ENCODE measurements at regions not wholly inside any gene's neighbourhood (a gene's known extent, or its start where the extent isn't known, plus 50 kb on each side); places are given as distances from the start of the nearest gene placed in this dataset.

DNA sequence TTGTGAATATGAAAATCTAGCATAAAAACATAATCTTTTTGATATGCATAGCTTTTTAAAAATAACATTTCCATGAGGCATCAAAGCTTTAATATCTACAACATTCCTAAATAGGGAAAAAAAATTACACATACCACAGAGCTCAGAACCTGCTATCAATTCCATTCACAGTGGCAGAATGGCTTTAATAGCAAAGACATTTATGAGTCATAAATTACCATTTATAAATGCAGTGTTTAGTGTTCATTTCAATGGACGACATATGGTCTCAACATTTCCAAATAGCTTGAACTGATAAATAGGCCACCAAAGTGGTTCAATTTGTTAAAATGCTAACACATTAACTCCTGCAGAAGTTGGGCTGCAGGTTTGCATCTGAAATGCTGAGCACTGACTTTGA lies 600.6 kb upstream of the SETBP1 start:
- Histone ChIP-seq H3K4me3 (ENCODE audit: low read depth, low read length) (no peak overlapping the region), H3K9me3 (ENCODE audit: control insufficient read depth, insufficient read depth, low read length) (no peaks in the 10 kb centered on the region), H3K27ac (ENCODE audit: low read depth, low read length) (no peak overlapping the region), H3K27me3 (ENCODE audit: control insufficient read depth, insufficient read depth, low read length) (no peaks in the 10 kb centered on the region), H3K4me1 (ENCODE audit: control insufficient read depth, insufficient read depth, low read length) (no peaks in the 10 kb centered on the region), H3K9ac (ENCODE audit: low read depth, low read length) (no peak overlapping the region), H3K36me3 (ENCODE audit: control insufficient read depth, insufficient read depth, low read length) (no peaks in the 10 kb centered on the region)

DNA sequence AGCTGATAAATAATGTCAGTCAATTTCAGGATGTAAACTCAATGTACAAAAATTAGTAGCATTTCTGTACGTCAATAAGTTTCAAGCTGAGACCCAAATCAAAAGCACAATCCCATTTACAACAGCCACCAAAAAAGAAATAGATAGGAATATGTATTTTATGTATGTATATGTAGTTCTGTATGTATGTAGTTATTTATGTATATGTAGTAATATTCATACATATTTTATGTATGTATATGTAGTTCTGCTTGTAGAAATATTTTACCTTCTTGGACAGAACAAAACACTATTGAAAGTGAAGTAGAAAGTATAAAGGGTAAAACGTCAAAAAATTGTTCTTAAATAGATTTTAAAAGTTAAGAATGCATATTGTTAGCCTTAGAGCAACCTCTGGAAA lies 591.0 kb upstream of the SETBP1 start:
- no peaks in the 10 kb centered on the region for H3K27me3 ChIP-seq (ENCODE audit: control insufficient read depth, insufficient read depth, low read length)
- H3K27ac ChIP-seq (ENCODE audit: low read depth, low read length): no peak overlapping the region
- no peak overlapping the region for H3K4me3 ChIP-seq (ENCODE audit: low read depth, low read length)
- H3K9me3 ChIP-seq (ENCODE audit: control insufficient read depth, insufficient read depth, low read length): no peaks in the 10 kb centered on the region
- no peaks in the 10 kb centered on the region for H3K36me3 ChIP-seq (ENCODE audit: control insufficient read depth, insufficient read depth, low read length)
- H3K4me1 ChIP-seq (ENCODE audit: control insufficient read depth, insufficient read depth, low read length): peaks cover 26% of the 10 kb centered on the region
- H3K9ac ChIP-seq (ENCODE audit: low read depth, low read length): no peak overlapping the region

DNA sequence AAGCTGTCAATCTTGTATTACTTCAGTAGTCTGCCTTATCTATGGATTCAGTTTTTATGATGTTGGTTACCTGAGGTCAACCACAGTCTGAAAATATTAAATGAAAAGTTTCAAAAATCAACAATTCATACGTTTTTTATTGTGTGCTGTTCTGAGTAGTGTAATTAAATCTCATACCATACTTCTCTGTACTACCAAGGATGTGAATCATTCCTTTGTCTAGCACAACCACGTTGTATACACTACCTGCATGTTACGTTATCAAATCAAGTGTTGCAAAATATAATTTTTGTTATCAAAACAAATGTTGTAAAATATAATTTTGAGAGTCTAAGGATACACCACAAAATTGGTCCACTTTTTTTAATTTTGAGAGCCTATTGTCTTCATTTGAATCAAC lies 590.2 kb upstream of the SETBP1 start:
- Histone ChIP-seq H3K27ac (ENCODE audit: low read depth, low read length) (no peak overlapping the region), H3K4me3 (ENCODE audit: low read depth, low read length) (no peak overlapping the region), H3K27me3 (ENCODE audit: control insufficient read depth, insufficient read depth, low read length) (no peaks in the 10 kb centered on the region), H3K9me3 (ENCODE audit: control insufficient read depth, insufficient read depth, low read length) (no peaks in the 10 kb centered on the region), H3K36me3 (ENCODE audit: control insufficient read depth, insufficient read depth, low read length) (no peaks in the 10 kb centered on the region), H3K4me1 (ENCODE audit: control insufficient read depth, insufficient read depth, low read length) (peaks cover 29% of the 10 kb centered on the region), H3K9ac (ENCODE audit: low read depth, low read length) (no peak overlapping the region)

DNA sequence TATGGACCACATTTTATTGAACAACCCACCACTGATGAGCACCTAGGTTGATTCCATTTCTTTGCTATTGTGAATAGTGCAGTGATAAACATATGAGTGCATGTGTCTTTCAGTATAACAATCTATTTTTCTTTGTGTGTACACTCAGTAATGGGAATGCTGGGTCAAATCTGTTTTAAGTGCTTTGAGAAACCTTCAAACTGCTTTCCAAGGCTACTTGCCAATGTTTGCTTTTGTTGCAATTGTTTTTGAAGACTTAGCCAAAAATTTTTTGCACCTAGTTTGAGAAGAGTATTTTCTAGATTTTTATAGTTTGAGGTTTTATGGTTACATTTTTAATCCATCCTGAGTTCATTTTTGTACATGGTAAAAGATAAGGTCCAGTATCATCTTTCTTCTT lies 587.4 kb upstream of the SETBP1 start:
- H3K9me3 ChIP-seq (ENCODE audit: control insufficient read depth, insufficient read depth, low read length): no peaks in the 10 kb centered on the region
- peaks cover 29% of the 10 kb centered on the region for H3K4me1 ChIP-seq (ENCODE audit: control insufficient read depth, insufficient read depth, low read length)
- H3K27ac ChIP-seq (ENCODE audit: low read depth, low read length): no peak overlapping the region
- H3K36me3 ChIP-seq (ENCODE audit: control insufficient read depth, insufficient read depth, low read length): no peaks in the 10 kb centered on the region
- no peak overlapping the region for H3K4me3 ChIP-seq (ENCODE audit: low read depth, low read length)
- no peaks in the 10 kb centered on the region for H3K27me3 ChIP-seq (ENCODE audit: control insufficient read depth, insufficient read depth, low read length)
- H3K9ac ChIP-seq (ENCODE audit: low read depth, low read length): no peak overlapping the region

DNA sequence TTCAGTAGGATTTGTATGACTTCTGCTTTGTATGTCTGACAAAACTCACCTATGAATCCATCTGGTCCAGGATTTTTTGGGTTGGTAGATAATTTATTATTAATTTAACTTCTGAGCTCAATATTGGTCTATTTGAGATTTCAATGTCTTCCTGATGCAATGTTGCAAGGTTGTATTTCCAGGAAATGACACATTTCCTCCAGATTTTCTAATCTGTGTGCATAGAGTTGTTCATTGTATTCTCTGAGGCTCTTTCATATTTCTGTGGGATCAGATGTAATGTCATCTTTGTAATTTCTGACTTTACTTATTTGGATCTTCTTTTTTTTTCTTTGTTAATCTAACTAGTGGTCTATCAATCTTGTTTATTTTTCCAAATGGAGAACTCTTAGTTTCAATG lies 584.7 kb upstream of the SETBP1 start:
- Histone ChIP-seq H3K9me3 (ENCODE audit: control insufficient read depth, insufficient read depth, low read length) (peaks cover 5% of the 10 kb centered on the region; the same call in 1 of the 2 replicates), H3K9ac (ENCODE audit: low read depth, low read length) (no peak overlapping the region), H3K27ac (ENCODE audit: low read depth, low read length) (no peak overlapping the region), H3K36me3 (ENCODE audit: control insufficient read depth, insufficient read depth, low read length) (no peaks in the 10 kb centered on the region), H3K27me3 (ENCODE audit: control insufficient read depth, insufficient read depth, low read length) (no peaks in the 10 kb centered on the region), H3K4me1 (ENCODE audit: control insufficient read depth, insufficient read depth, low read length) (peaks cover 10% of the 10 kb centered on the region; the same call in 1 of the 2 replicates), H3K4me3 (ENCODE audit: low read depth, low read length) (no peak overlapping the region)

DNA sequence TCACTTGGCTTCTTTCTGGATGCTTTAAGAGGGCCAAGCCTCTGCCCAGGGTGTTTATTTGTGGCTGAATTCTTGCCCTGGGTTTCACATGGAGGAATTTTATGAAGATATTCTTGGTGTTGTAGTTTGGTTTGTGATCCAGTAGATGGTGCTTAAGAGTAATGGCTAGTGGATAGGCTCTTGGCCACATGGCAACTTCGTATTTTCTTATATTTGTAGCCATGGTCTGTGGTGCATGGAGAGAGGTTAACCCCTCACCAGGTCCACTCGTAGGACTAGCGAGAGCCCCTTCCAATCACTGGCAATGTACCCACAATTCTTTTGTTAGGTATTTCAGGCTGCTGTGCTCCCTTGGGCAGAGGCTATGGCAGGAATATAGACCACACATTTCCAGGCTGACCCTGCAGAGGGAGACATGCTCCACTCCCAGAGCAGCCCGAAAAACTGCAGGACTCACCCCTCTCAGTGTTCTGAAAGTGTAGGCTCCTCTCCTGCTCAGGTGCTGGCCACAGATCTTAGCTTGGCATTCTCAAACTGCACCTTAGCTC lies 582.1 kb upstream of the SETBP1 start:
- no peaks in the 10 kb centered on the region for H3K36me3 ChIP-seq (ENCODE audit: control insufficient read depth, insufficient read depth, low read length)
- H3K27me3 ChIP-seq (ENCODE audit: control insufficient read depth, insufficient read depth, low read length): no peaks in the 10 kb centered on the region
- peaks cover 5% of the 10 kb centered on the region; the same call in 1 of the 2 replicates for H3K9me3 ChIP-seq (ENCODE audit: control insufficient read depth, insufficient read depth, low read length)
- no peak overlapping the region for H3K27ac ChIP-seq (ENCODE audit: low read depth, low read length)
- no peak overlapping the region for H3K9ac ChIP-seq (ENCODE audit: low read depth, low read length)
- no peak overlapping the region for H3K4me3 ChIP-seq (ENCODE audit: low read depth, low read length)
- peaks cover 5% of the 10 kb centered on the region; the same call in 1 of the 2 replicates for H3K4me1 ChIP-seq (ENCODE audit: control insufficient read depth, insufficient read depth, low read length)

DNA sequence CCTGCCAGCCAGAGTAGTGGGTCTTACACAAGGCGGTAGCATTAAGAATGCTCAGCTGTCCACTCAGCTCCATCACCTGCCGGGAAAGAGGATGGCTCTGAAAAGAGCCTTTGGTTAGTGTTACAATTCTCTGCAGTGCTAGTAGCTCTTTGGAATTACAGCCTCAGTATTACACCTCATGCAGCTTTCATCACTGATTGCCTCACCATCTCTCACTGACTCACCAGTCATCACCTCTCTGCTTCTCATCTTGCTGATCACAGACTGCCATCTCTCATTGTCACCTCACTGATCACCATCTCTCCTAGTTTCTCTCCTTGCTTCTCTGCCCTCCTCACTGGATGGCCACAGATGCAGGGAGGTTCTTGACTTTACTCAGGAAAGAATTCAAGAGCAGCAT lies 573.5 kb upstream of the SETBP1 start:
- Histone ChIP-seq H3K9me3 (ENCODE audit: control insufficient read depth, insufficient read depth, low read length) (no peaks in the 10 kb centered on the region), H3K4me1 (ENCODE audit: control insufficient read depth, insufficient read depth, low read length) (no peaks in the 10 kb centered on the region), H3K27me3 (ENCODE audit: control insufficient read depth, insufficient read depth, low read length) (no peaks in the 10 kb centered on the region), H3K36me3 (ENCODE audit: control insufficient read depth, insufficient read depth, low read length) (no peaks in the 10 kb centered on the region), H3K9ac (ENCODE audit: low read depth, low read length) (no peak overlapping the region), H3K27ac (ENCODE audit: low read depth, low read length) (no peak overlapping the region), H3K4me3 (ENCODE audit: low read depth, low read length) (no peak overlapping the region)

DNA sequence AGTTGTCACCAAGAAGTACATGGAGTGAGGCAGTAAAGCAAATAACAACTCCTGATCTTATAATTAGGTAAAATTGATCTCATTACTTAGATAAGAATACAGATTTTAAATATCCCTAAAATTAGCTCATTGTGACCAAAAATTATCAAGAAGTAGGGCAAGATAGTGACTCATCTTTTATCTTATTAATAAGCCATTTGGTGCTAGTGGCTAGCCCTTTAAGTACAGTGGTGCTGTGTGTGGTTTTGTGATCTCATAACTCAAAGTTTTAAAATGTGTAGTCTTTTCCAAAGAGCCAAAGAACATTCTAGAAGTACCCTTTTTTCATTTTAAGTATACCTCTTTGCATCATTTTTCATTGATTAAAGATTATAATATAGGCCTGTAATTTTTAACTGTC lies 569.4 kb upstream of the SETBP1 start:
- H3K27me3 ChIP-seq (ENCODE audit: control insufficient read depth, insufficient read depth, low read length): no peaks in the 10 kb centered on the region
- H3K9me3 ChIP-seq (ENCODE audit: control insufficient read depth, insufficient read depth, low read length): no peaks in the 10 kb centered on the region
- no peaks in the 10 kb centered on the region for H3K4me1 ChIP-seq (ENCODE audit: control insufficient read depth, insufficient read depth, low read length)
- H3K4me3 ChIP-seq (ENCODE audit: low read depth, low read length): no peak overlapping the region
- H3K36me3 ChIP-seq (ENCODE audit: control insufficient read depth, insufficient read depth, low read length): no peaks in the 10 kb centered on the region
- H3K27ac ChIP-seq (ENCODE audit: low read depth, low read length): no peak overlapping the region
- H3K9ac ChIP-seq (ENCODE audit: low read depth, low read length): no peak overlapping the region

DNA sequence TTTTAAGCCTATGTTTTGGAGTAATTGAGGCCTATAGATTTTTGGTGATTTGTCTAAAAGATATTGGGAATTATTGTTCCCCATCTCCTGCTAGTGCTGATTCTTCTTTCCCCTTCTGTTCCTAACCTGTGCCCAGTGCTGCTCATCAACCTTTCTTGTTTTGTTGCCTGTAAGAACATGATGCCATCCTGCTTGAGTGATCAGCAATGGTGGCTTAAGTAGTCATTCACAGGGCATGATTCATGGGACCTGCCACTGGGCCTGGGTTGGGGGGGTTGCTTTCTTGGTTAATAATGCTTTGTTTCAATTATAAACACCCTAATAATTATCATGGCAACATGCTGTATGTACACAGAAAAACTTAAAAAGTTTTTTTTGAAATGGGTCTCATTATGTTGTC lies 562.9 kb upstream of the SETBP1 start:
- no peak overlapping the region for H3K4me3 ChIP-seq (ENCODE audit: low read depth, low read length)
- H3K36me3 ChIP-seq (ENCODE audit: control insufficient read depth, insufficient read depth, low read length): no peaks in the 10 kb centered on the region

DNA sequence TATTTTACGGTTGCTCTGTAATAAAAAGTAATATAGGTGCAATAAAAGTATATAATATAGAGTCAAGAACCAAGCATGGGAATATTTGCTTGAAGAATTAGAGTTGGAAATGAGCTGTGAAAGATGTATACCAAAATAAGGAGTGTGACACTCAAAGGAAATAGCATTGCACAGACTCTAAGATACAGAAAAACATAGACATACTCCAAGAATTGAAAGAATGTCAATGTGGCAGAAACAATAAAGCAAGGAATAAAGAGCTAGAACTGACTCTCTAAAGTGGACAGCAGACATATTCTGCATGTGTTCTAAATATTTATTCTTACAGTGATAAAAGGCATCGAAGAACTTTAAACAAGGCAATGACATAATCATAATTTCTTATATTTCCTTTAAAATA lies 561.1 kb upstream of the SETBP1 start:
- H3K4me1 ChIP-seq (ENCODE audit: control insufficient read depth, insufficient read depth, low read length): no peaks in the 10 kb centered on the region

More for the DNA sequence above, 562.9 kb upstream of the SETBP1 start:
- H3K27me3 ChIP-seq (ENCODE audit: control insufficient read depth, insufficient read depth, low read length): no peaks in the 10 kb centered on the region
- no peaks in the 10 kb centered on the region for H3K4me1 ChIP-seq (ENCODE audit: control insufficient read depth, insufficient read depth, low read length)
- H3K9ac ChIP-seq (ENCODE audit: low read depth, low read length): no peak overlapping the region
- H3K9me3 ChIP-seq (ENCODE audit: control insufficient read depth, insufficient read depth, low read length): no peaks in the 10 kb centered on the region
- no peak overlapping the region for H3K27ac ChIP-seq (ENCODE audit: low read depth, low read length)

DNA sequence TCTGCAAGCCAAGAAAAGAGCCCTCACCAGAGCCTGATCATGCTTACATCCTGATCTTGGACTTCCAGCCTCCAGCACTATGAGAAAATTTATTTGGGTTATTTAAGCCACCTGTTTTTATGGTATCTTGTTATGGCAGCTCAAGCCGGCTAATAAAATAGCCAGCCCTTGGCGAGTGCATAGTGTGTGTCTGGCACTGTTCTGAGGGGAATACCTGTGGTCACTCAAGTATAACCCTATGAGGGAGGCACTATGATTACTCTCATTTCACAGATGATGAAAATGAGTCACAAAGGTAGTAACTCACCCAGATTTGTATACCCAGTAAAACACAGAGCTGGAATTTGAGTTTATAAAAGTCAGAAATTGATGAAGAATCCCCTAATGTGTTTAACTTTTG lies 556.9 kb upstream of the SETBP1 start:
- no peak overlapping the region for H3K9ac ChIP-seq (ENCODE audit: low read depth, low read length)
- H3K36me3 ChIP-seq (ENCODE audit: control insufficient read depth, insufficient read depth, low read length): no peaks in the 10 kb centered on the region
- no peaks in the 10 kb centered on the region for H3K4me1 ChIP-seq (ENCODE audit: control insufficient read depth, insufficient read depth, low read length)
- H3K27ac ChIP-seq (ENCODE audit: low read depth, low read length): no peak overlapping the region
- no peaks in the 10 kb centered on the region for H3K27me3 ChIP-seq (ENCODE audit: control insufficient read depth, insufficient read depth, low read length)
- H3K4me3 ChIP-seq (ENCODE audit: low read depth, low read length): no peak overlapping the region
- no peaks in the 10 kb centered on the region for H3K9me3 ChIP-seq (ENCODE audit: control insufficient read depth, insufficient read depth, low read length)

More for the DNA sequence above, 561.1 kb upstream of the SETBP1 start:
- Histone ChIP-seq H3K4me3 (ENCODE audit: low read depth, low read length) (no peak overlapping the region), H3K27me3 (ENCODE audit: control insufficient read depth, insufficient read depth, low read length) (no peaks in the 10 kb centered on the region), H3K27ac (ENCODE audit: low read depth, low read length) (no peak overlapping the region), H3K9ac (ENCODE audit: low read depth, low read length) (no peak overlapping the region), H3K9me3 (ENCODE audit: control insufficient read depth, insufficient read depth, low read length) (no peaks in the 10 kb centered on the region), H3K36me3 (ENCODE audit: control insufficient read depth, insufficient read depth, low read length) (no peaks in the 10 kb centered on the region)

DNA sequence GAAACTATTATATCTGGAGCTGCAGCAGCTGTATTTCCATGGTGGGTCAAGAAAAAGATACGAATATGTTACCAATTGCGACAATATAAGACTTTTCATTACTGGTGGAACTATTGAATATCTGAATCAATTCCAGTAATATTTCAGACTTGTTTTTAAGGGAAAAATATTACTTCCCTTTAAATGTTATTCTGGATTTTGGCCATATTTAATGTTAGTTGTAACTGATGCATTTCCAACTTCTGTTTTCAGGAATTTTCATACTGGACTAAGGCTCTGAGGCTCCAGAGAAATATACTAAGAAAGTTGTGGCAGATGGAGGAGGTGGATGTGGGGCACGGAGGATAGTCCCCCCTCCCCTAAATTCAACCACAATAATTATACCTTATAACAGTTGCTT lies 555.2 kb upstream of the SETBP1 start:
- Histone ChIP-seq H3K4me3 (ENCODE audit: low read depth, low read length) (no peak overlapping the region), H3K36me3 (ENCODE audit: control insufficient read depth, insufficient read depth, low read length) (no peaks in the 10 kb centered on the region), H3K27me3 (ENCODE audit: control insufficient read depth, insufficient read depth, low read length) (no peaks in the 10 kb centered on the region), H3K27ac (ENCODE audit: low read depth, low read length) (no peak overlapping the region), H3K4me1 (ENCODE audit: control insufficient read depth, insufficient read depth, low read length) (no peaks in the 10 kb centered on the region), H3K9ac (ENCODE audit: low read depth, low read length) (no peak overlapping the region), H3K9me3 (ENCODE audit: control insufficient read depth, insufficient read depth, low read length) (no peaks in the 10 kb centered on the region)

All from HUES48 (cell line).